Heart left ventricle (tissue), 13 donors: ENCODE measurements at regions not wholly inside any gene's neighbourhood (a gene's known extent, or its start where the extent isn't known, plus 50 kb on each side); places are given as distances from the start of the nearest gene placed in this dataset.

Experiments
- POLR2A ChIP-seq, 2 donors: fragments of 450-650 bp; IDR thresholded peaks; one replicate each; pipeline ENCODE4 v1.6.1; 2017; ENCODE audit warnings: antibody characterized with exemption in 2 of 2, mild to moderate bottlenecking in 2 of 2, moderate library complexity in 2 of 2
- TF ChIP-seq, protein P1 (sequence below), 12 donors: fragments of 200-600 bp; sonication (generic) in 4 of 12; IDR thresholded peaks; one replicate each; pipeline versions ENCODE4 v1.5.0 to v1.8.0; 2018 to 2022; ENCODE audit warnings: antibody characterized with exemption in 12 of 12, mild to moderate bottlenecking in 5 of 12
- donor health status: ischemic (EF 13 %, LVEDD 7.1; RV severe dilation, severe dysfunction).
- donor health status: DM: no; HTN: yes; CAD: no.
- donor health status: DM: no; HTN: no; CAD: no.
- donor health status: ischemic (EF 25% LVEDD 6.9; RV normal size, moderate dysfunction).
- donor health status: ischemic (EF 25% LVEDD 5.7; RV mildly dilated, moderate dysfunction).
- donor health status: ischemic (EF 35%, LVEDD 5.7; RV mildly dilated, moderate dysfunction).
- donor health status: nonischemic (EF 11% LVEDD 7.7; RV severe dilation, severe dysfunction).
- donor health status: DM: yes; HTN: yes; CAD: no.
- donor health status: PGD.
- donor health status: ischemic (EF 29% LVEDD 5.4; RV normal size, mild dysfunction).
- donor health status: nonischemic (EF 23%, LVEDD 6.1; RV moderate dilation, normal function).

DNA sequence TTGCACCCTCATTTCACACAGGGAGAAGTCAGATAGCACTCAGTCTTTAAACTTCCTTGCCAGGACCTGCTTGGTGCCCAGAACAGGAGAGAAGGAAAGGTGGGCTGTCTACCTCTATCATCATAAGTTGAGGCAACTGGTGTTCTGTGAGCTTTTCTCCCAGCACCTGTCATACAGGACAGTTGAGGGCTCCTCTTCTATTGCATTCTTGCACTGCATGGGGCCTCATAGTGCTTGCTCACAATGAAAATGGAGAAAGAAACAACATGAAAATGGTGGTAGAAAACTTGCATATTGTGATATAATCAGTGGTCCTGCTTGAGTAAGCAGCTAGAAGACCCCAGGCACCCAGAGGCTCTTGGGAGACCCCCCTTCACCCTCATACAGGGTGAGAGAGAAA is 311.7 kb upstream of the GOLIM4 start:
- TF ChIP-seq, protein P1, sequence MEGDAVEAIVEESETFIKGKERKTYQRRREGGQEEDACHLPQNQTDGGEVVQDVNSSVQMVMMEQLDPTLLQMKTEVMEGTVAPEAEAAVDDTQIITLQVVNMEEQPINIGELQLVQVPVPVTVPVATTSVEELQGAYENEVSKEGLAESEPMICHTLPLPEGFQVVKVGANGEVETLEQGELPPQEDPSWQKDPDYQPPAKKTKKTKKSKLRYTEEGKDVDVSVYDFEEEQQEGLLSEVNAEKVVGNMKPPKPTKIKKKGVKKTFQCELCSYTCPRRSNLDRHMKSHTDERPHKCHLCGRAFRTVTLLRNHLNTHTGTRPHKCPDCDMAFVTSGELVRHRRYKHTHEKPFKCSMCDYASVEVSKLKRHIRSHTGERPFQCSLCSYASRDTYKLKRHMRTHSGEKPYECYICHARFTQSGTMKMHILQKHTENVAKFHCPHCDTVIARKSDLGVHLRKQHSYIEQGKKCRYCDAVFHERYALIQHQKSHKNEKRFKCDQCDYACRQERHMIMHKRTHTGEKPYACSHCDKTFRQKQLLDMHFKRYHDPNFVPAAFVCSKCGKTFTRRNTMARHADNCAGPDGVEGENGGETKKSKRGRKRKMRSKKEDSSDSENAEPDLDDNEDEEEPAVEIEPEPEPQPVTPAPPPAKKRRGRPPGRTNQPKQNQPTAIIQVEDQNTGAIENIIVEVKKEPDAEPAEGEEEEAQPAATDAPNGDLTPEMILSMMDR (IDR thresholded peaks at IDR 0.05) = no peak
- no peak for TF ChIP-seq POLR2A (IDR thresholded peaks at IDR 0.05)
